AML-193 (cell line): ENCODE measurements at regions not wholly inside any gene's neighbourhood (a gene's known extent, or its start where the extent isn't known, plus 50 kb on each side); places are given as distances from the start of the nearest gene placed in this dataset.
"Not testable (repeated sequence)": the region's sequence is repeated elsewhere in the genome, so short reads cannot be mapped to it uniquely, and the experiment has no call there.

Experiments used
- DNase-seq, 2 experiments: peaks; one replicate each; lab custom pipeline; 2025; lab: John Stamatoyannopoulos, UW

- DNase-seq = no peak
Observed at GRCh38 chr11:106278391-106278790, 200.9 kb downstream of the AASDHPPT start.

GRCh38 chr11:106280036-106280435 lies 202.6 kb downstream of the AASDHPPT start:
- no peak for DNase-seq

GRCh38 chr11:106281455-106282173 lies 204.2 kb downstream of the AASDHPPT start:
- no peak for DNase-seq

GRCh38 chr11:106286881-106287504 lies 209.5 kb downstream of the AASDHPPT start:
- DNase-seq = no peak

GRCh38 chr11:106288057-106288456 lies 210.6 kb downstream of the AASDHPPT start:
- DNase-seq = no peak

- DNase-seq = no peak
Observed at GRCh38 chr11:106288822-106289387, 211.4 kb downstream of the AASDHPPT start.

GRCh38 chr11:106292526-106292925 lies 215.1 kb downstream of the AASDHPPT start:
- DNase-seq = no peak

GRCh38 chr11:106295974-106296373 lies 218.5 kb downstream of the AASDHPPT start:
- no peak for DNase-seq

- DNase-seq = no peak
Observed at GRCh38 chr11:106302416-106302815, 225.0 kb downstream of the AASDHPPT start.

GRCh38 chr11:106304274-106304673 lies 226.8 kb downstream of the AASDHPPT start:
- DNase-seq = no peak

GRCh38 chr11:106305458-106305857 lies 228.0 kb downstream of the AASDHPPT start:
- no peak for DNase-seq

GRCh38 chr11:106306942-106307341 lies 229.5 kb downstream of the AASDHPPT start:
- DNase-seq = no peak

GRCh38 chr11:106309070-106309684 lies 231.7 kb downstream of the AASDHPPT start:
- no peak for DNase-seq

GRCh38 chr11:106311531-106312230 lies 234.2 kb downstream of the AASDHPPT start:
- DNase-seq = no peak

- not testable (repeated sequence) for DNase-seq
Observed at GRCh38 chr11:106317208-106317773, 239.8 kb downstream of the AASDHPPT start.

GRCh38 chr11:106321601-106322000 lies 244.1 kb downstream of the AASDHPPT start:
- DNase-seq = no peak

GRCh38 chr11:106322106-106322505 lies 244.6 kb downstream of the AASDHPPT start:
- DNase-seq = no peak

- no peak for DNase-seq
Observed at GRCh38 chr11:106326087-106326486, 248.6 kb downstream of the AASDHPPT start.

- DNase-seq = no peak
Observed at GRCh38 chr11:106327134-106327533, 249.7 kb downstream of the AASDHPPT start.

GRCh38 chr11:106327637-106328036 lies 250.2 kb downstream of the AASDHPPT start:
- DNase-seq = no peak

- no peak for DNase-seq
Observed at GRCh38 chr11:106329273-106330018, 252.0 kb downstream of the AASDHPPT start.
